ENCODE measurements at regions not wholly inside any gene's neighbourhood (a gene's known extent, or its start where the extent isn't known, plus 50 kb on each side); places are given as distances from the start of the nearest gene placed in this dataset.

- TF ChIP-seq CTCF (IDR thresholded peaks at IDR 0.05; ENCODE audit: low read depth, low read length, poor library complexity, severe bottlenecking) (no peak), EZH2phosphoT487 (IDR thresholded peaks at IDR 0.05; ENCODE audit: borderline replicate concordance, low read length) (no peak)
Observed at GRCh38 chr7:32673275-32673983, 178.1 kb downstream of the AVL9 start.
